ENCODE measurements at regions not wholly inside any gene's neighbourhood (a gene's known extent, or its start where the extent isn't known, plus 50 kb on each side); places are given as distances from the start of the nearest gene placed in this dataset.
A peak's percentile ranks its signal among the peaks of the same experiment; 100 is the strongest.
"Not testable (repeated sequence)": the region's sequence is repeated elsewhere in the genome, so short reads cannot be mapped to it uniquely, and the experiment has no call there.

DNA sequence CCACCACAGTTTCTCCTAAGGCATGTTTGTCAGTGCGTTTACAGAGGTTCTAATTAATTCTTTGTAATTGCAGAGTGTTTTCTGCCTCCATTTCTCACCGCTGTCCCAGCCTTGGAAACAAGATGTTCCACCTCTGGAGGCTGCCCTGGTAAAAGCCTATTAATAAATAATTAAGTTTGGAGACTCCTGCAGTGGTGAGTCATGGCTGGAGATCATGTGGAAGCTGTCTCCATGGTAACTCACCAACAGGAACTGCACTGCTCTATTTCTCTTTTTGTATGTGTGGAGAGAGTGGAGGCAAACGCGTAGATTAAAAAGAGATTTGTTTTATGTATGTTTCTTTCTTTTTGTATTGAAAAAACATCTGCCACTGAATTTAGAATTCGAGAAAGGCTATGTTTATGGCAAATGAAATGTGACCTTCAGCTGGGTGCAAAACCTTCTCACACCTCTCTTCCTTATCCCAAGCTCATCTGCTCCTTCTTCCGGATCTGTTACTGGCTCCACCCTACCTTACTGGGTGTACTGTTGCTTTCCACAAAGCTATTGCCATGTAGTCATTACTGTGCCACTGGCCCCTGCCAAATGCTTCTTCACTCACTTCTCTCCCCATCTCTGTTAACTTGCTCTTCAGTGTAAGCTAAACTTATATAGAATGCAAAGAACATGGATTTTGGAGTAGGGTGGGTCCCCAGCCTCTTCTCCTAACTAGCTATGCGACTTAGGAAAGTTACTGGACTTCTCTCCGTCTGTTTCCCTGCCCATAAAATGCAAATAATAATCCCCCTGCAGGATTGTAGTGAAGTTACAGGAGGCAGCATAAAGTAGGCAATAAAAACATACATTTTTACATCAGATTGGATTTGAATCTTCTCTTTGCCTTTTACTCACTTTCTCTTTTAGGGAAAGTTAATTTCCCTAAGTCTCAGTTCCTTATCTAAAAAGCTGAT, 778.5 kb downstream of the NTRK3 start:
- no peaks in the 10 kb centered on the region for H3K79me2 ChIP-seq (ENCODE audit: control insufficient read depth, insufficient read depth, low read length)
- no peak overlapping the region for H2BK120ac ChIP-seq (ENCODE audit: low read depth, low read length)
- H3K56ac ChIP-seq (ENCODE audit: low read length), result no peak overlapping the region
- H3K4me1 ChIP-seq (ENCODE audit: control insufficient read depth, low read depth, low read length), result peaks cover 2% of the 10 kb centered on the region
- no peak overlapping the region for H3K27ac ChIP-seq (ENCODE audit: low read depth, low read length)
- H3K27me3 ChIP-seq (ENCODE audit: insufficient read depth, low read length, poor library complexity), result no peaks in the 10 kb centered on the region
- no peak overlapping the region for H2BK15ac ChIP-seq (replicated peaks; ENCODE audit: low read depth)
- no peak overlapping the region for H2AK5ac ChIP-seq (ENCODE audit: low read length)
- H3K79me1 ChIP-seq (ENCODE audit: low read length), result no peaks in the 10 kb centered on the region
- no peak overlapping the region for H3K4me2 ChIP-seq (ENCODE audit: low read length)
- no peak overlapping the region for H3K9ac ChIP-seq (ENCODE audit: low read length)
- H3K23ac ChIP-seq (ENCODE audit: low read length), result no peak overlapping the region
- H4K8ac ChIP-seq (ENCODE audit: low read depth, low read length), result no peak overlapping the region
- H3K36me3 ChIP-seq (ENCODE audit: control insufficient read depth, insufficient read depth, low read length), result no peaks in the 10 kb centered on the region
- DNase-seq, result peak; percentile 89
- no CpG with 5 or more reads among the region's 8 CpGs for WGBS (ENCODE audit: extremely low coverage, insufficient coverage, low lambda C conversion rate)
- H3K4ac ChIP-seq (ENCODE audit: low read depth, low read length), result no peak overlapping the region
- H2BK5ac ChIP-seq (ENCODE audit: low read length), result no peak overlapping the region
- no peak overlapping the region for H4K5ac ChIP-seq (ENCODE audit: low read length)
- no peak overlapping the region for H3K18ac ChIP-seq (ENCODE audit: low read length)
- H3K4me3 ChIP-seq (ENCODE audit: low read length), result no peak overlapping the region

DNA sequence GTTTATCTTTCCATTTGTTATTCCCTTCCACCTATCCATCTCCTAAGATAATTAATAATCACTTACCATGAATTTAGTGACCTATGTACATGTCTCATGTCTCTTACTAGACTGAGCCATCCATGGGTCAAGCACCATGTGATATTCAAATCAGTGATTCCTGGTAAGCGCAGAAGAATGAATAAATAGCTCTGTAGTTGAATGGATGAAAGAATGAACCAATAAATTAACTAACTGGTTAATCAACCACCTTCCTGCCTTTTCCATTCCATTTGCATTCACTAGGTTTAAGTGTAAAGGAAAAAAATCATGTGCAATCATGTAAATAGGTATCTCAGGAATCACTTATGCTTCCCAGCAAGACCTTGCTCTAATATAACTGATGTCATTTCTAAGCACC, 779.5 kb downstream of the NTRK3 start:
- H3K18ac ChIP-seq (ENCODE audit: low read length), result no peak overlapping the region
- H3K23ac ChIP-seq (ENCODE audit: low read length), result no peak overlapping the region
- H3K4me1 ChIP-seq (ENCODE audit: control insufficient read depth, low read depth, low read length), result peaks cover 2% of the 10 kb centered on the region
- H3K9ac ChIP-seq (ENCODE audit: low read length), result no peak overlapping the region
- no peak overlapping the region for H4K5ac ChIP-seq (ENCODE audit: low read length)
- H3K4ac ChIP-seq (ENCODE audit: low read depth, low read length), result no peak overlapping the region
- no peaks in the 10 kb centered on the region for H3K79me2 ChIP-seq (ENCODE audit: control insufficient read depth, insufficient read depth, low read length)
- H2AK5ac ChIP-seq (ENCODE audit: low read length), result no peak overlapping the region
- H3K27me3 ChIP-seq (ENCODE audit: insufficient read depth, low read length, poor library complexity), result no peaks in the 10 kb centered on the region
- H4K8ac ChIP-seq (ENCODE audit: low read depth, low read length), result no peak overlapping the region
- no peak overlapping the region for H2BK5ac ChIP-seq (ENCODE audit: low read length)
- WGBS (ENCODE audit: extremely low coverage, insufficient coverage, low lambda C conversion rate), result no CpG with 5 or more reads among the region's 1 CpG
- no peak overlapping the region for H3K27ac ChIP-seq (ENCODE audit: low read depth, low read length)
- no peak overlapping the region for H2BK120ac ChIP-seq (ENCODE audit: low read depth, low read length)
- H3K4me3 ChIP-seq (ENCODE audit: low read length), result no peak overlapping the region
- no peak overlapping the region for H2BK15ac ChIP-seq (replicated peaks; ENCODE audit: low read depth)
- DNase-seq, result no peak
- no peaks in the 10 kb centered on the region for H3K79me1 ChIP-seq (ENCODE audit: low read length)
- H3K4me2 ChIP-seq (ENCODE audit: low read length), result no peak overlapping the region
- H3K36me3 ChIP-seq (ENCODE audit: control insufficient read depth, insufficient read depth, low read length), result no peaks in the 10 kb centered on the region
- no peak overlapping the region for H3K56ac ChIP-seq (ENCODE audit: low read length)

DNA sequence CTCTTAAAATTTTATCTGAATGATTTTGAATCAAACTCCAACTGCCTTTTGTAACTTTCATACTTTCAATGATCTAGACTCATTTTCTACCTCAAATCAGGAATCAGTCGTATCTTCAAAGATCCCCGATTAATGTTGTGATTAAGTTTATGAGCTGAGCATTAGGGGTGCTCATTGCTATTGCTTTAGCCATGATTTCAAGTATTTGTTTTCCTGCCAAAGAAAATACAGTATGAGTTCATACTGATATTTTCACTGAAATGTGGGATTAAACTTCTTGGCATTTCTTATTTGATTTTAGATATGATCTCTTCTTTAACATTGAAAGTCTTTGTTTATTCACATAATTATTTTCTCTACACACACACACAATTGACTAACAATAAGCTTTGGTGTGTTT, 785.6 kb downstream of the NTRK3 start:
- Histone ChIP-seq H3K23ac (ENCODE audit: low read length) (no peak overlapping the region), H3K27me3 (ENCODE audit: insufficient read depth, low read length, poor library complexity) (no peaks in the 10 kb centered on the region), H3K56ac (ENCODE audit: low read length) (no peak overlapping the region), H2BK120ac (ENCODE audit: low read depth, low read length) (no peak overlapping the region), H3K9ac (ENCODE audit: low read length) (no peak overlapping the region), H3K79me2 (ENCODE audit: control insufficient read depth, insufficient read depth, low read length) (no peaks in the 10 kb centered on the region), H3K4ac (ENCODE audit: low read depth, low read length) (no peak overlapping the region), H3K4me1 (ENCODE audit: control insufficient read depth, low read depth, low read length) (no peaks in the 10 kb centered on the region), H3K4me3 (ENCODE audit: low read length) (no peak overlapping the region), H3K18ac (ENCODE audit: low read length) (no peak overlapping the region), H3K27ac (ENCODE audit: low read depth, low read length) (no peak overlapping the region), H4K5ac (ENCODE audit: low read length) (no peak overlapping the region), H3K4me2 (ENCODE audit: low read length) (no peak overlapping the region), H3K79me1 (ENCODE audit: low read length) (no peaks in the 10 kb centered on the region), H3K36me3 (ENCODE audit: control insufficient read depth, insufficient read depth, low read length) (no peaks in the 10 kb centered on the region), H2BK5ac (ENCODE audit: low read length) (no peak overlapping the region), H2BK15ac (replicated peaks; ENCODE audit: low read depth) (no peak overlapping the region), H2AK5ac (ENCODE audit: low read length) (no peak overlapping the region), H4K8ac (ENCODE audit: low read depth, low read length) (no peak overlapping the region)
- no peak for DNase-seq
- no CpG with 5 or more reads among the region's 2 CpGs for WGBS (ENCODE audit: extremely low coverage, insufficient coverage, low lambda C conversion rate)

GRCh38 chr15:87463956-87464355, 792.6 kb downstream of the NTRK3 start:
- not testable (repeated sequence) for H2AK5ac ChIP-seq (ENCODE audit: low read length); H3K4ac ChIP-seq (ENCODE audit: low read depth, low read length); H4K8ac ChIP-seq (ENCODE audit: low read depth, low read length); H3K9ac ChIP-seq (ENCODE audit: low read length); H3K27ac ChIP-seq (ENCODE audit: low read depth, low read length); H3K79me1 ChIP-seq (ENCODE audit: low read length); H2BK15ac ChIP-seq (replicated peaks; ENCODE audit: low read depth); H4K5ac ChIP-seq (ENCODE audit: low read length); H3K36me3 ChIP-seq (ENCODE audit: control insufficient read depth, insufficient read depth, low read length); H3K18ac ChIP-seq (ENCODE audit: low read length); H3K27me3 ChIP-seq (ENCODE audit: insufficient read depth, low read length, poor library complexity); H3K23ac ChIP-seq (ENCODE audit: low read length); H3K56ac ChIP-seq (ENCODE audit: low read length); H2BK5ac ChIP-seq (ENCODE audit: low read length); H3K4me3 ChIP-seq (ENCODE audit: low read length); H3K79me2 ChIP-seq (ENCODE audit: control insufficient read depth, insufficient read depth, low read length); H3K4me2 ChIP-seq (ENCODE audit: low read length); H3K4me1 ChIP-seq (ENCODE audit: control insufficient read depth, low read depth, low read length); H2BK120ac ChIP-seq (ENCODE audit: low read depth, low read length)
- no CpG with 5 or more reads among the region's 7 CpGs for WGBS (ENCODE audit: extremely low coverage, insufficient coverage, low lambda C conversion rate)
- peak; percentile 42 for DNase-seq

DNA sequence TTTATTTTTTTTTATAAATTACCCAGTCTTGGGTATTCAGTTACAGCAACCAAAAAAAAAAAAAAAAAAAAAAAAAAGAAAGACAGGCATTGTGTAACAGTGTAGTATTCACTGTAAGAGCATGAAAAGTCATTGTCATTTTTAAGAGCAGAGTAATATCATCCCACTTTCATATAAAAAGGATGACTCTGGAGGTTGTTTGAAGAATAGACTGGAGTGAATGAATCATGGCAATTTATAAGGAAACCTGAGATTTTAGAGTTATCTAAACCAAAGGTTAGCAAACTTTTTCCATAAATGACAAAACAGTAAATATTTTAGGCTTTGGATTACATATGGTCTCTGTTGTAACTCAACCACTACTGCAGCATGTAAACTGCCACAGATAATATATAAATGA, 794.9 kb downstream of the NTRK3 start:
- Histone ChIP-seq H3K18ac (ENCODE audit: low read length) (no peak overlapping the region), H3K27me3 (ENCODE audit: insufficient read depth, low read length, poor library complexity) (no peaks in the 10 kb centered on the region), H2BK15ac (replicated peaks; ENCODE audit: low read depth) (no peak overlapping the region), H3K36me3 (ENCODE audit: control insufficient read depth, insufficient read depth, low read length) (no peaks in the 10 kb centered on the region), H2AK5ac (ENCODE audit: low read length) (no peak overlapping the region), H3K4me2 (ENCODE audit: low read length) (no peak overlapping the region), H4K8ac (ENCODE audit: low read depth, low read length) (no peak overlapping the region), H3K4ac (ENCODE audit: low read depth, low read length) (no peak overlapping the region), H4K5ac (ENCODE audit: low read length) (no peak overlapping the region), H3K79me2 (ENCODE audit: control insufficient read depth, insufficient read depth, low read length) (no peaks in the 10 kb centered on the region), H3K27ac (ENCODE audit: low read depth, low read length) (no peak overlapping the region), H3K23ac (ENCODE audit: low read length) (no peak overlapping the region), H2BK120ac (ENCODE audit: low read depth, low read length) (no peak overlapping the region), H3K79me1 (ENCODE audit: low read length) (no peaks in the 10 kb centered on the region), H3K9ac (ENCODE audit: low read length) (no peak overlapping the region), H3K4me1 (ENCODE audit: control insufficient read depth, low read depth, low read length) (no peaks in the 10 kb centered on the region), H2BK5ac (ENCODE audit: low read length) (no peak overlapping the region), H3K4me3 (ENCODE audit: low read length) (no peak overlapping the region), H3K56ac (ENCODE audit: low read length) (no peak overlapping the region)
- no peak for DNase-seq

DNA sequence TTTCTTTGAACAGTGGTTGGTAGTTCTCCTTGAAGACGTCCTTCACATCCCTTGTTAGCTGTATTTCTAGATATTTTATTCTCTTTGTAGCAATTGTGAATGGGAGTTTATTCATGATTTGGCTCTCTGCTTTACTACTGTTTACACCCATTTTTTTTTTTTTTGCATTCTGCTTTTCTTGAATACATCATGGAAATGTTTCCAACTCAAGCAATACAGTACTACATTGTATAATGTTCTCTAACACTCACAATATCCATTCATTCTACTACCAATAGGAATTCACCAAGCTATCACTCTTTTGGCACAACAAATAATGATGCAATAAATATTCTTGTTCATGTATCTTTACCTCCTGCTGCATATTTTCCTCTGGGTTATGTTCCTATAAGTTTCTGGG, 801.7 kb downstream of the NTRK3 start:
- H4K8ac ChIP-seq (ENCODE audit: low read depth, low read length), result no peak overlapping the region
- no peak overlapping the region for H2BK120ac ChIP-seq (ENCODE audit: low read depth, low read length)
- no peaks in the 10 kb centered on the region for H3K79me2 ChIP-seq (ENCODE audit: control insufficient read depth, insufficient read depth, low read length)
- H3K23ac ChIP-seq (ENCODE audit: low read length), result no peak overlapping the region
- H3K27me3 ChIP-seq (ENCODE audit: insufficient read depth, low read length, poor library complexity), result no peaks in the 10 kb centered on the region
- no peak overlapping the region for H3K9ac ChIP-seq (ENCODE audit: low read length)
- H2BK5ac ChIP-seq (ENCODE audit: low read length), result no peak overlapping the region
- H3K27ac ChIP-seq (ENCODE audit: low read depth, low read length), result no peak overlapping the region
- H3K4me3 ChIP-seq (ENCODE audit: low read length), result no peak overlapping the region
- H3K36me3 ChIP-seq (ENCODE audit: control insufficient read depth, insufficient read depth, low read length), result no peaks in the 10 kb centered on the region
- no CpG with 5 or more reads among the region's 1 CpG for WGBS (ENCODE audit: extremely low coverage, insufficient coverage, low lambda C conversion rate)
- no peaks in the 10 kb centered on the region for H3K79me1 ChIP-seq (ENCODE audit: low read length)
- H4K5ac ChIP-seq (ENCODE audit: low read length), result no peak overlapping the region
- no peaks in the 10 kb centered on the region for H3K4me1 ChIP-seq (ENCODE audit: control insufficient read depth, low read depth, low read length)
- no peak overlapping the region for H3K18ac ChIP-seq (ENCODE audit: low read length)
- H3K56ac ChIP-seq (ENCODE audit: low read length), result no peak overlapping the region
- H2BK15ac ChIP-seq (replicated peaks; ENCODE audit: low read depth), result no peak overlapping the region
- DNase-seq, result no peak
- H3K4ac ChIP-seq (ENCODE audit: low read depth, low read length), result no peak overlapping the region
- no peak overlapping the region for H3K4me2 ChIP-seq (ENCODE audit: low read length)
- H2AK5ac ChIP-seq (ENCODE audit: low read length), result no peak overlapping the region

Measured in mesendoderm (in vitro differentiated cells).